IMR-90 (cell line): ENCODE measurements at regions not wholly inside any gene's neighbourhood (a gene's known extent, or its start where the extent isn't known, plus 50 kb on each side); places are given as distances from the start of the nearest gene placed in this dataset.

Experiments
- SMC3 ChIP-seq: fragments of 150-350 bp; IDR thresholded peaks from 2 replicates; pipeline ENCODE4 v1.6.1; 2016; ENCODE audit warnings: low read depth, mild to moderate bottlenecking, antibody characterized with exemption, low read length, moderate library complexity
- TF ChIP-seq, protein P1 (sequence below): conservative IDR thresholded peaks from 2 replicates; pipeline ENCODE4 v1.5.1; 2012; ENCODE audit warnings: mild to moderate bottlenecking, low read depth, low read length, improper control_type of control experiment

DNA sequence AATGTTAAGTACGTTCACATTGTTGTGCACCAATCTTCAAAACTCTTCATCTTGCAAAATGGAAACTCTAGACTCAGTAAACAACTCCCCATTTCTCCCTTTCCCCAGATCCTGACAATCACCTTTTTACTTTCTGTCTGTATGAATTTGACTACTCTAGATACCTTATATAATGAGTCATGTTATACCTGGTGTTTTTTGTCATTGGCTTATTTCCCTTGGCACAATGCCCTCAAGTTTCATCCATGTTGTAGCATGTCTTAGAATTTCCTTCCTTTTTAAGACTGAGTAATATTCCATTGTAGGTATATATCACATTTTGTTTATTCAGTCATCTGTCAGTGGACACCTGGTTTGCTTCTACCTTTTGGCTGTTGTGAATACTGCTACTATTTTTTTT lies 399.5 kb downstream of the LMO4 start:
- TF ChIP-seq SMC3: no peak
- TF ChIP-seq, protein P1, sequence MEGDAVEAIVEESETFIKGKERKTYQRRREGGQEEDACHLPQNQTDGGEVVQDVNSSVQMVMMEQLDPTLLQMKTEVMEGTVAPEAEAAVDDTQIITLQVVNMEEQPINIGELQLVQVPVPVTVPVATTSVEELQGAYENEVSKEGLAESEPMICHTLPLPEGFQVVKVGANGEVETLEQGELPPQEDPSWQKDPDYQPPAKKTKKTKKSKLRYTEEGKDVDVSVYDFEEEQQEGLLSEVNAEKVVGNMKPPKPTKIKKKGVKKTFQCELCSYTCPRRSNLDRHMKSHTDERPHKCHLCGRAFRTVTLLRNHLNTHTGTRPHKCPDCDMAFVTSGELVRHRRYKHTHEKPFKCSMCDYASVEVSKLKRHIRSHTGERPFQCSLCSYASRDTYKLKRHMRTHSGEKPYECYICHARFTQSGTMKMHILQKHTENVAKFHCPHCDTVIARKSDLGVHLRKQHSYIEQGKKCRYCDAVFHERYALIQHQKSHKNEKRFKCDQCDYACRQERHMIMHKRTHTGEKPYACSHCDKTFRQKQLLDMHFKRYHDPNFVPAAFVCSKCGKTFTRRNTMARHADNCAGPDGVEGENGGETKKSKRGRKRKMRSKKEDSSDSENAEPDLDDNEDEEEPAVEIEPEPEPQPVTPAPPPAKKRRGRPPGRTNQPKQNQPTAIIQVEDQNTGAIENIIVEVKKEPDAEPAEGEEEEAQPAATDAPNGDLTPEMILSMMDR: no peak
